Esophagus squamous epithelium (tissue), 5 donors: ENCODE measurements at regions not wholly inside any gene's neighbourhood (a gene's known extent, or its start where the extent isn't known, plus 50 kb on each side); places are given as distances from the start of the nearest gene placed in this dataset.

Experiments used
- DNase-seq: peaks from one replicate; lab custom pipeline; 2025; lab: John Stamatoyannopoulos, UW
- H3K27ac ChIP-seq, 4 donors: fragments of 200-600 bp; sonication (generic); one replicate each; pipeline ENCODE4 v1.5.1; 2016 to 2019; ENCODE audit warnings: mild to moderate bottlenecking in 1 of 4
- H3K27me3 ChIP-seq, 4 donors: fragments of 200-600 bp; sonication (generic); 1 replicate in 3 of 4; 2 replicates in 1 of 4; pipeline versions ENCODE4 v1.5.1 to v1.6.0; 2017 to 2021; ENCODE audit warnings: antibody characterized with exemption in 1 of 4
- H3K36me3 ChIP-seq, 3 donors: fragments of 200-600 bp; sonication (generic); one replicate each; pipeline ENCODE4 v1.5.1; 2016 to 2019
- H3K4me1 ChIP-seq, 3 donors: fragments of 200-600 bp; sonication (generic); one replicate each; pipeline ENCODE4 v1.5.1; 2017 to 2019
- H3K4me3 ChIP-seq, 4 donors: fragments of 200-600 bp; sonication (generic); 1 replicate in 3 of 4; 2 replicates in 1 of 4; pipeline ENCODE4 v1.5.1; 2016 to 2019; ENCODE audit warnings: mild to moderate bottlenecking in 2 of 4, moderate library complexity in 1 of 4
- H3K9me3 ChIP-seq, 3 donors: fragments of 200-600 bp; sonication (generic); one replicate each; pipeline ENCODE4 v1.5.1; 2016 to 2019
- POLR2A ChIP-seq, 4 donors: fragments of 450-650 bp; IDR thresholded peaks; one replicate each; pipeline ENCODE4 v1.6.1; 2017; ENCODE audit warnings: antibody characterized with exemption in 4 of 4, mild to moderate bottlenecking in 4 of 4, moderate library complexity in 3 of 4
- WGBS, 2 donors: methylation state at CpG; one replicate each; pipeline ENCODE4 v1.1.5; 2018; 5-methylcytosine and 5-hydroxymethylcytosine counted together
- intact Hi-C: fragments of 100-400 bp; cut with DNase I; formaldehyde crosslinking; loops from one replicate; pipeline ENCODE4 v1.15.0; 2022
- TF ChIP-seq, protein P1 (sequence below), 6 experiments: fragments of 450-650 bp in 4 of 6; fragments of 200-600 bp in 2 of 6; sonication (generic) in 2 of 6; IDR thresholded peaks; one replicate each; pipeline ENCODE4 v1.5.1; 2016 to 2019; ENCODE audit warnings: antibody characterized with exemption in 6 of 6, mild to moderate bottlenecking in 4 of 6, moderate library complexity in 4 of 6
- donor health status: DM: yes; HTN: yes; CAD: no.

DNA sequence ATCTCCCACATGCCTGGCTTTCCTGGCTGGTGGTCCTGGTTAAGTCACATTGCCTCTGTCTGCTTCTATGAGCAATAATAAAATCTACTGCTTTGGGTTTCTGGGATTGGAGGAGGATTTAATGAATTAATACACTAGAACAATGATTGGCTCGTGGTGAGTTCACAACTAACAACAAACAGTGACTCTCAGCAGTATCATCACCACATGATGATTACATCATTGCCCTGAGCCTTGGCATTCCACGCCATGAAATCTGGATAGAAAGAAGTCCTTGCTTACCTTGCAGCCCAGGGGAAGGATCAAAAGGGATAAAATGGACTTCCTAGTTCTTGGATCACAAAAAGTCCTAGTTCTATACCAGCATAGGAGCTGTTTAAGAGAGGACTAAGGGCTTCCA, 1069.0 kb downstream of the VRK1 start:
- Histone ChIP-seq H3K9me3 (no peaks in the 10 kb centered on the region), H3K4me1 (no peaks in the 10 kb centered on the region), H3K4me3 (no peak overlapping the region), H3K36me3 (no peaks in the 10 kb centered on the region), H3K27me3 (no peaks in the 10 kb centered on the region), H3K27ac (no peak overlapping the region)
- no peak for DNase-seq
- TF ChIP-seq POLR2A (IDR thresholded peaks at IDR 0.05): no peak
- intact Hi-C loops: no loop called here
- WGBS, 2 donors: 21 to 33% methylated on average over 2 of the region's 2 CpGs

DNA sequence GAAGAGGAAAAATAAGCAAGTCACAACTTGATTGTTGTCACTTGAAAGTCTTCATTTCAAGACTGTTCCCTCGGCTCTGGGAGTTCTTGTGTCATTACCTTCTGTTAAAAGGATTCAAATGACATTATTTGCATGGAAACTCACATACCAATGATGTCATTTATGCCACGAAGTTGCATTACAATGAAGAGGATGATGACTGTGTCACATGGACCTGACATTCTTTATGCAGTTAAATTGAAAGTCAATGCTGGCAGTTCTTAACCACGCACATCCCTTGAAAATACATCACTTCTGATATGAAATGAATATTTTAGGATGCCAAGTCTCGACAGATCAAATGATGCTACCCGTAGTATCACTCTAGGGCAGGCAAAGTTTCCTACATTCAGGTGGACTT, 1069.5 kb downstream of the VRK1 start:
- DNase-seq: no peak
- Histone ChIP-seq H3K36me3 (no peaks in the 10 kb centered on the region), H3K9me3 (no peaks in the 10 kb centered on the region), H3K27me3 (no peaks in the 10 kb centered on the region), H3K27ac (no peak overlapping the region), H3K4me1 (no peaks in the 10 kb centered on the region), H3K4me3 (no peak overlapping the region)
- TF ChIP-seq, protein P1, sequence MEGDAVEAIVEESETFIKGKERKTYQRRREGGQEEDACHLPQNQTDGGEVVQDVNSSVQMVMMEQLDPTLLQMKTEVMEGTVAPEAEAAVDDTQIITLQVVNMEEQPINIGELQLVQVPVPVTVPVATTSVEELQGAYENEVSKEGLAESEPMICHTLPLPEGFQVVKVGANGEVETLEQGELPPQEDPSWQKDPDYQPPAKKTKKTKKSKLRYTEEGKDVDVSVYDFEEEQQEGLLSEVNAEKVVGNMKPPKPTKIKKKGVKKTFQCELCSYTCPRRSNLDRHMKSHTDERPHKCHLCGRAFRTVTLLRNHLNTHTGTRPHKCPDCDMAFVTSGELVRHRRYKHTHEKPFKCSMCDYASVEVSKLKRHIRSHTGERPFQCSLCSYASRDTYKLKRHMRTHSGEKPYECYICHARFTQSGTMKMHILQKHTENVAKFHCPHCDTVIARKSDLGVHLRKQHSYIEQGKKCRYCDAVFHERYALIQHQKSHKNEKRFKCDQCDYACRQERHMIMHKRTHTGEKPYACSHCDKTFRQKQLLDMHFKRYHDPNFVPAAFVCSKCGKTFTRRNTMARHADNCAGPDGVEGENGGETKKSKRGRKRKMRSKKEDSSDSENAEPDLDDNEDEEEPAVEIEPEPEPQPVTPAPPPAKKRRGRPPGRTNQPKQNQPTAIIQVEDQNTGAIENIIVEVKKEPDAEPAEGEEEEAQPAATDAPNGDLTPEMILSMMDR (IDR thresholded peaks at IDR 0.05): no peak
- no peak for TF ChIP-seq POLR2A (IDR thresholded peaks at IDR 0.05)
- WGBS, 2 donors: 58 to 67% methylated on average over 5 of the region's 5 CpGs
- intact Hi-C loops: no loop called here

DNA sequence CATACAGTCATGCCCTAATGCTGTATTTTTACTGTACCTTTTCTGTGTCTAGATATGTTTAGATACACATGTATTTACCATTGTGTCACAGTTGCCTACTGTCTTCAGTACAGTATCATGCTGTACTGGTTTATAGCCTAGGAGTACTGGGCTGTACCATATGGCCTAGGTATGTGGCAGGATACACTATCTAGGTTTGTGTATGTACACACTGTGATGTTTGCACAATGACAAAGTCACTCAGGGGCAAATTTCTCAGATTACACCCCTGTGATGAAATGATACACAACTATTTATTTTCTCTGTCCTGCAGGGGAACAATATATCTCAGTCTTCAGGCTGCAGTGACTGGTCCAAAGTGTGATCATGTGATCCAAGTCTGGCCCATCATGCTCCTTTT, 1076.1 kb downstream of the VRK1 start:
- DNase-seq: no peak
- Histone ChIP-seq H3K9me3 (no peaks in the 10 kb centered on the region), H3K27ac (no peak overlapping the region), H3K36me3 (no peaks in the 10 kb centered on the region), H3K27me3 (no peaks in the 10 kb centered on the region), H3K4me1 (peaks cover 0 to 5% (median 4%) of the 10 kb centered on the region in 3 donors), H3K4me3 (no peak overlapping the region)
- no peak for TF ChIP-seq POLR2A (IDR thresholded peaks at IDR 0.05)
- TF ChIP-seq, protein P1 (IDR thresholded peaks at IDR 0.05): no peak
- intact Hi-C loops: no loop called here

DNA sequence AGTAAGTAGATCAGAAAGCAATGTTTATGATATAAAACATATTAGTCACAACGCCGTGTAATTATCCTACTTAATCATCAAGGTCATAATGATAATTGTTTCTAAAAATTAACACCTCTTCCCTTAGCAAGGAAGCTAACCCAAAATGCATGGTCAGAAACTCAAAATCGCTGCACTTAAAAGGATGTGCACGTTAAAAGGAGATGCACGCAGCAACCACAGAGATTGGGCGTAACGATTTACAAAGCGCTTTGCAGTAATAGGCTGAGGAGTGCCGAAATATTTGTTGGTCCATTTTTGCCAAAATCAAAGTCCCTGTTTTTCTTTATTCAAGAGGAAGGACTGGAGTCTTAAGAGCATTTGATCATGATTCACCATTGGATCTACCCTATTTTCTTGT, 1077.2 kb downstream of the VRK1 start:
- TF ChIP-seq, protein P1 (IDR thresholded peaks at IDR 0.05): no peak
- TF ChIP-seq POLR2A (IDR thresholded peaks at IDR 0.05): no peak
- Histone ChIP-seq H3K4me1 (peaks cover 3 to 16% (median 10%) of the 10 kb centered on the region in 3 donors), H3K27me3 (no peaks in the 10 kb centered on the region), H3K4me3 (no peak overlapping the region), H3K9me3 (no peaks in the 10 kb centered on the region), H3K27ac (no peak overlapping the region), H3K36me3 (no peaks in the 10 kb centered on the region)
- DNase-seq: no peak
- WGBS, 2 donors: 84 to 91% methylated on average over 9 of the region's 9 CpGs
- intact Hi-C loops: no loop called here

DNA sequence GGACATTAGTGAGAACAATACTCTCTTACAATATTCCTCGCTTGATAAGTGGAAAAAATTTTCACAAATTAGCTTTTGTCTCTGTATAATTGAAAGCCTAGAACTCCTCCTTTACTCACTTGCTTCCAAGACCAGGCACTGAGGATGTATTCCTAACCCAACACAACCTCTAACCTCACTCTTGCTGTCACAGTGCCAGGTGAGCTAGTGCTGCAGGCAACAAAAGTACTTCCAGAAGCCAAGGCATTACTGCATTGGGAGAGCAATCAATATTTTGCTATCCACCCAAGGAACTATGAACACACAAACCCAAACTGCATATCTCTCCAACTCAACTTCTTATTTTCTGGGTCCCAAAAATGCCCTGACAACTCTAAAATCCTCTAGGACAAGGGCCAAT, 1081.0 kb downstream of the VRK1 start:
- DNase-seq: no peak
- intact Hi-C loops: no loop called here

More for the DNA sequence above, 1081.0 kb downstream of the VRK1 start:
- Histone ChIP-seq H3K4me1 (peaks cover 3 to 16% (median 10%) of the 10 kb centered on the region in 3 donors), H3K36me3 (no peaks in the 10 kb centered on the region), H3K9me3 (no peaks in the 10 kb centered on the region), H3K4me3 (no peak overlapping the region), H3K27me3 (no peaks in the 10 kb centered on the region), H3K27ac (peak overlapping the region in 3 of 4 donors; percentile 2 to 68 (median 54))
- TF ChIP-seq, protein P1 (IDR thresholded peaks at IDR 0.05): no peak
- TF ChIP-seq POLR2A (IDR thresholded peaks at IDR 0.05): no peak
- 73 to 78% methylated on average over 1 of the region's 1 CpG for WGBS, 2 donors
